Activated CD4-positive, alpha-beta memory T cell treated with anti-CD3 and anti-CD28 coated beads, Interleukin-2, amount 10 ng/mL, durations not matched to agents 7 days and 5 days (primary cell): ENCODE measurements at regions not wholly inside any gene's neighbourhood (a gene's known extent, or its start where the extent isn't known, plus 50 kb on each side); places are given as distances from the start of the nearest gene placed in this dataset.
"Not testable (repeated sequence)": the region's sequence is repeated elsewhere in the genome, so short reads cannot be mapped to it uniquely, and the experiment has no call there.

ENCODE experiments used
- CTCF ChIA-PET: fragments of 350-600 bp; sonication (Branson Sonifier 250); formaldehyde crosslinking; loops from one replicate; lab custom pipeline; 2021; ENCODE audit warnings: antibody characterized with exemption, inconsistent platforms; lab: Charles Lee
- POLR2A ChIA-PET: fragments of 350-600 bp; sonication (Branson Sonifier 250); formaldehyde crosslinking; loops from one replicate; lab custom pipeline; 2021; ENCODE audit warnings: antibody characterized with exemption; lab: Charles Lee
- DNase-seq: peaks from one replicate; pipeline ENCODE4 v3.0.0-alpha.2; 2020
- H3K27ac Mint-ChIP-seq: one replicate; pipeline ENCODE4 v1.8.0; 2021; ENCODE audit warnings: mild to moderate bottlenecking, mixed read lengths
- H3K27me3 Mint-ChIP-seq: one replicate; pipeline ENCODE4 v1.8.0; 2021; ENCODE audit warnings: mixed read lengths
- H3K36me3 Mint-ChIP-seq: one replicate; pipeline ENCODE4 v1.8.0; 2021; ENCODE audit warnings: low read depth, mixed read lengths
- H3K4me1 Mint-ChIP-seq: one replicate; pipeline ENCODE4 v1.8.0; 2021; ENCODE audit warnings: mixed read lengths
- H3K4me3 Mint-ChIP-seq: one replicate; pipeline ENCODE4 v1.8.0; 2021; ENCODE audit warnings: mild to moderate bottlenecking, mixed read lengths
- H3K9me3 Mint-ChIP-seq: one replicate; pipeline ENCODE4 v1.8.0; 2021; ENCODE audit warnings: mixed read lengths

- CTCF ChIA-PET: no interaction called here
- H3K4me3 Mint-ChIP-seq: no peak overlapping the region
These were observed 145.4 kb upstream of the NEBL start for GRCh38 chr10:21042536-21042935.

DNA sequence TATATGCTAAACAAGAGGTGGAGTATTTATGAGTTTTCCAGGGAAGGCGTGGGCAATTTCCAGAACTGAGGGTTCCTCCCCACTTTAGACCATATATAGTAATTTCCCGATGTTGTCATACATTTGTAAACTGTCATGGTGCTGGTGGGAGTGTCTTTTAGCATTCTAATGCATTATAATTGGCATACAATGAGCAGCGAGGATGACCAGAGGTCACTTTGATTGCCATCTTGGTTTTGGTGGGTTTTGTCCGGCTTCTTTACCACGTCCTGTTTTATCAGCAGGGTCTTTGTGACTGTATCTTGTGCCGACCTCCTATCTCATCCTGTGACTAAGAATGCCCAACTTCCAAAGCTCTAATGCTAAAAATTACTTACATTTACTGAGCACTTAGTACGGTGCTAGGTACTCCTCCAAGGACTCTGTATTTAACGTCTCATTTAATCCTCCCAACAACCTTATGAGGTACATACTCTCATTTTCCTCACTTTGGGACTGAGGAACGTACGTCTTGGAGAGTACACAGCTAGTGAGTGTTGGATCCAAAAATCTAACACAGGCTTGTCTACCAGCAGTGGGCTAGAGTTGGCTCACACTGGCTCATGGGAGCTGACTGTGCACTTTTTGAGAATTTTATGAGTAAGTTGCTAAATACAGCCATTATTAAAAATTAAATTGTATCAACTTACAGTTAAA is 144.8 kb upstream of the NEBL start:
- Mint-ChIP-seq H3K4me1 (no peaks in the 10 kb centered on the region), H3K9me3 (no peaks in the 10 kb centered on the region), H3K4me3 (no peak overlapping the region), H3K36me3 (no peaks in the 10 kb centered on the region), H3K27ac (no peak overlapping the region), H3K27me3 (no peaks in the 10 kb centered on the region)
- ChIA-PET CTCF (no interaction called here), POLR2A (no interaction called here)
- DNase-seq: no peak

More at GRCh38 chr10:21042536-21042935, 145.4 kb upstream of the NEBL start:
- no peak for DNase-seq
- no peaks in the 10 kb centered on the region for H3K36me3 Mint-ChIP-seq
- no peaks in the 10 kb centered on the region for H3K4me1 Mint-ChIP-seq
- no peak overlapping the region for H3K27ac Mint-ChIP-seq
- no peaks in the 10 kb centered on the region for H3K9me3 Mint-ChIP-seq
- H3K27me3 Mint-ChIP-seq: no peaks in the 10 kb centered on the region
- POLR2A ChIA-PET: no interaction called here

DNA sequence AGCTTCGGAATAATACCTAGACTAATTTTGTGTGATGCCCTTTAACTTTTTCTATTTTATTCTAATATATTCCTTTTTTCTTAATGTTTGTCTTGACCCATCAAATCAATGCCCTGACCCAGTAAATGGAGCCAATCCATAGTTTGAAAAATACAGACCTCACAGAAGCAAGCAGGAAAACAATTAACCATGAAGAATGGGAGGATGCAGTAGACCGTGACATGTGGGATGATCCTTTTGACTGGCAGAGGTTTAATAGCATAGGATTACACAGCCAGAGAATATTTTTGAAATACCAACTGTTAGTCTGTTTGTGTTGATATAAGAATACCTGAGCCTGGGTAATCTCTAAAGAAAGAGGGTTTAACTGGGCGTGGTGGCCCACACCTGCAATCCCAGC is 142.6 kb upstream of the NEBL start:
- ChIA-PET POLR2A (no interaction called here), CTCF (interaction anchor here (0.6 kb wide), 1 partner anchor 617 kb away, joined by 3 read pairs; no protein-coding TSS in a partner anchor)
- Mint-ChIP-seq H3K4me3 (no peak overlapping the region), H3K27ac (no peak overlapping the region), H3K4me1 (no peaks in the 10 kb centered on the region), H3K9me3 (no peaks in the 10 kb centered on the region), H3K27me3 (no peaks in the 10 kb centered on the region), H3K36me3 (no peaks in the 10 kb centered on the region)
- DNase-seq: no peak

DNA sequence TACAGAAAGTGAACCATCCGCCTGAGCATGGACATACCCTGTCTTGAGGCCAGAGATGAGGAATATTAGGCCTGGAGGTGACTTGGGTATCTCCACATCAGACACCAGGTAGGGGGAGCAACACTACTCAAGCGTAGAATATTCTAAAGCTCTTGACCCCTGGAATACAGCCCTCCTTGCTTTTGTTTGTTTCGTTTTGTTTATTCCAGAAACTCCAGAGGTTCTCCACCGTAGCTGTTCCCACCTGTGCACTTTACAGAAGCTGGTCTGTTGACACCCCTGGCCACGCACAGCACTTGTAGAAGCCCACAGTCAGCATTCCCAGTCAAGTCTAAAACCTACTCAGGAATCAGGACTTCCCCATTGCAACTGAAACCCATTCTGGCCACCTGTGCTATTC is 139.6 kb upstream of the NEBL start:
- Mint-ChIP-seq H3K27ac (no peak overlapping the region), H3K4me3 (no peak overlapping the region), H3K27me3 (no peaks in the 10 kb centered on the region), H3K9me3 (no peaks in the 10 kb centered on the region), H3K36me3 (no peaks in the 10 kb centered on the region), H3K4me1 (no peaks in the 10 kb centered on the region)
- ChIA-PET CTCF (no interaction called here), POLR2A (no interaction called here)
- no peak for DNase-seq

DNA sequence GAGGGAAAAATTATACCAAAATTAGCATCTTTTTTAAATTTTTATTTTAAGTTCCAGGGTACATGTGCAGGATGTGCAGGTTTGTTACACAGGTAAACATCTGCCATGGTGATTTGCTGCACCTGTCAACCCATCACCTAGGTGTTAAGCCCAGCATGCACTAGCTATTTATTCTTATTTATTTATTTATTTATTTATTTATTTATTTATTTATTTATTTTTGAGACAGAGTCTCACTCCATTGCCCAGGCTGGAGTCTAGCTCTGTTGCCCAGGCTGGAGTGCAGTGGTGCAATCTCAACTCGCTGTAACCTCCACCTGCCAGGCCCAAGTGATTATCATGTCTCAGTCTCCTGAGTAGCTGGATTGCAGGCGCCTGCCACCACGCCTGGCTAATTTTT is 137.7 kb upstream of the NEBL start:
- H3K36me3 Mint-ChIP-seq, H3K27me3 Mint-ChIP-seq, DNase-seq, H3K4me1 Mint-ChIP-seq, H3K27ac Mint-ChIP-seq, CTCF ChIA-PET, POLR2A ChIA-PET, H3K4me3 Mint-ChIP-seq, H3K9me3 Mint-ChIP-seq: not testable (repeated sequence)

GRCh38 chr10:21034241-21034640 is 137.1 kb upstream of the NEBL start:
- H3K4me3 Mint-ChIP-seq: no peak overlapping the region
- H3K27me3 Mint-ChIP-seq: no peaks in the 10 kb centered on the region
- peaks cover 8% of the 10 kb centered on the region for H3K9me3 Mint-ChIP-seq
- no peak for DNase-seq
- no peak overlapping the region for H3K27ac Mint-ChIP-seq
- ChIA-PET POLR2A (no interaction called here), CTCF (no interaction called here)
- H3K36me3 Mint-ChIP-seq: no peaks in the 10 kb centered on the region
- H3K4me1 Mint-ChIP-seq: no peaks in the 10 kb centered on the region

GRCh38 chr10:21032587-21033319 is 135.6 kb upstream of the NEBL start:
- no peaks in the 10 kb centered on the region for H3K4me1 Mint-ChIP-seq
- ChIA-PET POLR2A (no interaction called here), CTCF (no interaction called here)
- H3K27ac Mint-ChIP-seq: no peak overlapping the region
- no peaks in the 10 kb centered on the region for H3K27me3 Mint-ChIP-seq
- H3K36me3 Mint-ChIP-seq: no peaks in the 10 kb centered on the region
- DNase-seq: no peak
- no peak overlapping the region for H3K4me3 Mint-ChIP-seq
- H3K9me3 Mint-ChIP-seq: peaks cover 8% of the 10 kb centered on the region

GRCh38 chr10:21031232-21031795 is 134.2 kb upstream of the NEBL start:
- ChIA-PET POLR2A (no interaction called here), CTCF (no interaction called here)
- Mint-ChIP-seq H3K9me3 (peaks cover 8% of the 10 kb centered on the region), H3K27ac (no peak overlapping the region), H3K27me3 (no peaks in the 10 kb centered on the region), H3K4me3 (no peak overlapping the region), H3K36me3 (no peaks in the 10 kb centered on the region), H3K4me1 (no peaks in the 10 kb centered on the region)
- DNase-seq: no peak

DNA sequence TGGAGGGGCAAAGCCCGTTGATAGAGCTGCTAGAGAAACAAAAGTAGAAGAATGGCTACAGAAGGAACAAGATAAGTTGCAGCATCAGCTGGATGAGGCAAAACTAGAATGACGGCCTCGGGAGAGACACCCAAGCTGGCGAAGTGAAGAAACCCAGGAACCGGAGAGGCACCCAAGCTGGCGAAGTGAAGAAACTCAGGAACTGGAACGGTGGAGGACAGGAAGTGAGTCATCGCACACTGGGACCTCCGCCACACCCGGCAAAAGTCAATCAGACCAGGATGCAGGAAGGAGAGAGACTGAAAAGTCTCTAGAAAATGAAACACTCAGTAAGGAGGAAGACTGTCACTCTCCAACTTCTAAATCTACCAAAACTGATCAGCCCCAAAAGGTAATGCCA is 133.0 kb upstream of the NEBL start:
- H3K36me3 Mint-ChIP-seq: no peaks in the 10 kb centered on the region
- no peaks in the 10 kb centered on the region for H3K27me3 Mint-ChIP-seq
- DNase-seq: no peak
- no peak overlapping the region for H3K4me3 Mint-ChIP-seq
- no peak overlapping the region for H3K27ac Mint-ChIP-seq
- ChIA-PET CTCF (no interaction called here), POLR2A (no interaction called here)
- H3K9me3 Mint-ChIP-seq: peaks cover 8% of the 10 kb centered on the region
- H3K4me1 Mint-ChIP-seq: no peaks in the 10 kb centered on the region

DNA sequence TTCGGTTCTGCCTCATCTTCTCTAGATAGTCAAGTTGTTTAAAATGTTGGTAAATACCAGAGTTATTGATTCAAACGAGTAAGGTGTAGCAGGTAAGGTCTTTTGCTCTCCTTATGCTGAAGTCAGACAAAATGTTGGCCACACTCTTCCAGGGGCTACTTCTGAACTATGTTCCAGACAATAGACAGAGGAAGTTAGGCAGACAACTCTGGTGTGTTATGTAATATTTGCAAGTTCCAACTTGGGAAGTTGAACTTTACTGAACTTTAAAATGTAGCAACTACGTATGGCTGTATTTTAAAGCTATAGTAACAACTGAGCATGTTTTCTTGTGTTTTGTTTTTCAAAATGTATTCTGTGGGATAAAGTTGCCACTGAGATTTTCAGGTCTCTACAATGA is 125.7 kb upstream of the NEBL start:
- Mint-ChIP-seq H3K4me3 (no peak overlapping the region), H3K27ac (no peak overlapping the region), H3K4me1 (no peaks in the 10 kb centered on the region), H3K27me3 (no peaks in the 10 kb centered on the region), H3K9me3 (peaks cover 5% of the 10 kb centered on the region), H3K36me3 (no peaks in the 10 kb centered on the region)
- POLR2A ChIA-PET: no interaction called here
- CTCF ChIA-PET: no interaction called here
- DNase-seq: no peak

DNA sequence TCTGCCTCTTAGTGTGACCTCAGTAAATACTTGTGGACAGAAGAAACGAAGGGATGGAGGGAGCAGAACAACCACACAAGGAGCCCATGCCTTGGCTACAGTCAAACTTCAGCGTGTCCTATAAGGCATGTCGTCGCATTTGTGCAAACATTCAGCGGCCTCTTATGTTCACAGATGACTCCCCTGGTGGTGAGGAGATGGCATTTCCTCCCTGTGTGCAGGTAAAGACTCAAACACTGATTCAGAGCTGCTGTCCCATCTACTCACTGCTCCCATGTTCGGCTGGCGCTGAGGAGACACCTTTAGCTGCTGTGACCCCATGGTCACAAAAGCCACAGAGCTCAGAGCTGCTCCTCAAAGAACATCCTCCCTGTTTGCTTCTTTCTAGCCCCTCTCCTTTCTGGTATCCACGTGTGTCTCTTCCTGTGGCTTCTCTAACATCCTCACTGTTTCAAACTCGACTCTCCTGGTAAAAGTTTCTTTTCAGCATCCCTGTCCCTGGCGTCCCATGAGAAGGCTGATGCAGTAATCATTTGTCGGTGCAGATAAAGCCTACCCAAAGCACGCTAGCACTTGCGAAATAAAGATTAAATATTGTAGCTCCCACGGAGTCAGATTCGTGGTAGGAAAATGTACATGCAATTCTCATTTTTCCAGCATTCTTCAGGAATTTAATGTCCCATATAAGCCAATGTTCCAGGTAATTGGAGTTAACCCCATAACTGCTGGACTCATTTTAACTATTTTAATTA is 124.9 kb upstream of the NEBL start:
- POLR2A ChIA-PET: no interaction called here
- DNase-seq: no peak
- Mint-ChIP-seq H3K27me3 (no peaks in the 10 kb centered on the region), H3K4me3 (no peak overlapping the region), H3K9me3 (peaks cover 5% of the 10 kb centered on the region), H3K4me1 (no peaks in the 10 kb centered on the region), H3K36me3 (no peaks in the 10 kb centered on the region), H3K27ac (no peak overlapping the region)
- CTCF ChIA-PET: no interaction called here

GRCh38 chr10:21021231-21021630 is 124.1 kb upstream of the NEBL start:
- Mint-ChIP-seq H3K27me3 (no peaks in the 10 kb centered on the region), H3K9me3 (peaks cover 5% of the 10 kb centered on the region), H3K4me1 (no peaks in the 10 kb centered on the region), H3K27ac (no peak overlapping the region), H3K36me3 (no peaks in the 10 kb centered on the region), H3K4me3 (no peak overlapping the region)
- no peak for DNase-seq
- ChIA-PET POLR2A (no interaction called here), CTCF (no interaction called here)

GRCh38 chr10:21020545-21020944 is 123.4 kb upstream of the NEBL start:
- peak; percentile 19 for DNase-seq
- Mint-ChIP-seq H3K4me3 (no peak overlapping the region), H3K36me3 (no peaks in the 10 kb centered on the region), H3K27me3 (no peaks in the 10 kb centered on the region), H3K9me3 (peaks cover 5% of the 10 kb centered on the region), H3K27ac (no peak overlapping the region), H3K4me1 (no peaks in the 10 kb centered on the region)
- POLR2A ChIA-PET: no interaction called here
- CTCF ChIA-PET: no interaction called here
